H1 (cell line): ENCODE measurements at regions not wholly inside any gene's neighbourhood (a gene's known extent, or its start where the extent isn't known, plus 50 kb on each side); places are given as distances from the start of the nearest gene placed in this dataset.

Experiments used
- CTCF ChIA-PET: fragments of 300-600 bp; sonication (Branson Sonifier 250); formaldehyde crosslinking; loops from one replicate; lab custom pipeline; 2021; ENCODE audit not compliant: partially characterized antibody; lab: Charles Lee
- POLR2A ChIA-PET: fragments of 300-600 bp; sonication (Branson Sonifier 250); formaldehyde crosslinking; loops from one replicate; lab custom pipeline; 2021; ENCODE audit warnings: inconsistent platforms; ENCODE audit not compliant: partially characterized antibody; lab: Charles Lee
- DNase-seq, 2 experiments: peaks; one replicate each; pipeline versions ENCODE4 v3.0.0 to v3.0.0-alpha.2; 2010 to 2022; ENCODE audit warnings: low spot score in 2 of 2, low read depth in 1 of 2, mixed read lengths in 1 of 2
- FAIRE-seq: peaks from 2 replicates; lab custom pipeline; 2011; peaks lifted over from hg19 to GRCh38; lab: Jason Lieb, UNC
- H2AFZ ChIP-seq: 2 replicates; pipeline ENCODE4 v1.8.1; 2012; ENCODE audit warnings: low read length, inconsistent platforms
- H2AK5ac ChIP-seq: 2 replicates; pipeline ENCODE4 v1.6.1; 2013; ENCODE audit warnings: low read depth, low read length
- H2BK120ac ChIP-seq: replicated peaks from 2 replicates; pipeline ENCODE3; 2013; ENCODE audit warnings: low read depth, low read length, inconsistent platforms
- H2BK12ac ChIP-seq: 2 replicates; pipeline ENCODE4 v1.6.1; 2013; ENCODE audit warnings: low read depth, low read length
- H2BK15ac ChIP-seq: 2 replicates; pipeline ENCODE4 v1.6.1; 2013; ENCODE audit warnings: low read length
- H2BK20ac ChIP-seq: 2 replicates; pipeline ENCODE4 v1.6.1; 2013; ENCODE audit warnings: low read length
- H2BK5ac ChIP-seq: 2 replicates; pipeline ENCODE4 v1.6.1; 2013; ENCODE audit warnings: low read depth, low read length
- H3K14ac ChIP-seq: 2 replicates; pipeline ENCODE4 v1.6.1; 2013; ENCODE audit warnings: inconsistent platforms; ENCODE audit not compliant: insufficient read length
- H3K18ac ChIP-seq: 2 replicates; pipeline ENCODE4 v1.6.1; 2013; ENCODE audit warnings: low read length; ENCODE audit errors: extremely low read depth
- H3K23ac ChIP-seq: 2 replicates; pipeline ENCODE4 v1.6.1; 2013; ENCODE audit warnings: inconsistent platforms; ENCODE audit not compliant: insufficient read length
- H3K23me2 ChIP-seq: 2 replicates; pipeline ENCODE4 v1.6.1; 2013; ENCODE audit warnings: low read depth, low read length
- H3K27ac ChIP-seq: 2 replicates; pipeline ENCODE4 v1.6.1; 2011; ENCODE audit warnings: low read depth, low read length, inconsistent platforms
- H3K27me3 ChIP-seq, 4 experiments: replicated peaks in 1 of 4; 1 replicate in 1 of 4; 2 replicates in 3 of 4; pipeline versions ENCODE4 v1.6.1 to v1.8.1; 2011 to 2013; ENCODE audit warnings: low read length in 3 of 4, mild to moderate bottlenecking in 3 of 4, inconsistent platforms in 2 of 4, mixed read lengths in 2 of 4, moderate library complexity in 1 of 4; ENCODE audit not compliant: control insufficient read depth in 3 of 4, insufficient read depth in 3 of 4; ENCODE audit errors: extremely low read depth in 1 of 4
- H3K36me3 ChIP-seq, 4 experiments: 2 replicates each; pipeline versions ENCODE4 v1.6.1 to v1.8.1; 2011 to 2013; ENCODE audit warnings: mild to moderate bottlenecking in 4 of 4, low read length in 3 of 4, moderate library complexity in 2 of 4, control low read depth in 1 of 4, inconsistent platforms in 1 of 4; ENCODE audit not compliant: insufficient read depth in 4 of 4, control insufficient read depth in 2 of 4
- H3K4ac ChIP-seq: replicated peaks from 2 replicates; pipeline ENCODE3; 2013; ENCODE audit warnings: low read length, low read depth, mixed read lengths, inconsistent platforms; ENCODE audit not compliant: insufficient read length
- H3K4me1 ChIP-seq, 4 experiments: replicated peaks in 1 of 4; 1 replicate in 1 of 4; 2 replicates in 3 of 4; pipeline versions ENCODE4 v1.6.1 to v1.8.1; 2011 to 2013; ENCODE audit warnings: low read length in 3 of 4, inconsistent platforms in 2 of 4, mixed read lengths in 1 of 4; ENCODE audit not compliant: insufficient read depth in 4 of 4, control insufficient read depth in 3 of 4
- H3K4me2 ChIP-seq, 2 experiments: 2 replicates each; pipeline versions ENCODE4 v1.6.1 to v1.8.1; 2011 to 2013; ENCODE audit warnings: low read depth in 2 of 2, low read length in 2 of 2, control low read depth in 1 of 2, inconsistent platforms in 1 of 2, mild to moderate bottlenecking in 1 of 2; ENCODE audit not compliant: insufficient read depth in 1 of 2
- H3K4me3 ChIP-seq, 4 experiments: fragments of 200-600, 300-600 bp in 1 of 4; sonication (generic), shearing (Covaris generic), sonication (Bioruptor Twin) in 1 of 4; 2 replicates each; pipeline versions ENCODE4 v1.5.1 to v1.8.1; 2011 to 2016; ENCODE audit warnings: low read length in 4 of 4, low read depth in 3 of 4, control low read depth in 2 of 4, inconsistent platforms in 2 of 4, mild to moderate bottlenecking in 2 of 4, mixed read lengths in 1 of 4, moderate library complexity in 1 of 4; ENCODE audit not compliant: insufficient read depth in 2 of 4; ENCODE audit errors: extremely low read depth in 1 of 4
- H3K56ac ChIP-seq: replicated peaks from 2 replicates; pipeline ENCODE3; 2013; ENCODE audit warnings: low read depth, mild to moderate bottlenecking, mixed read lengths, low read length, inconsistent platforms; ENCODE audit not compliant: insufficient read length
- H3K79me1 ChIP-seq: 2 replicates; pipeline ENCODE4 v1.6.1; 2013; ENCODE audit warnings: low read depth, low read length, control low read depth
- H3K79me2 ChIP-seq, 2 experiments: 2 replicates each; pipeline versions ENCODE4 v1.6.1 to v1.8.1; 2012 to 2013; ENCODE audit warnings: low read length in 2 of 2, mild to moderate bottlenecking in 2 of 2, inconsistent platforms in 1 of 2; ENCODE audit not compliant: insufficient read depth in 2 of 2, control insufficient read depth in 1 of 2
- H3K9ac ChIP-seq, 4 experiments: replicated peaks in 1 of 4; 1 replicate in 1 of 4; 2 replicates in 3 of 4; pipeline versions ENCODE4 v1.6.1 to v1.8.1; 2011 to 2013; ENCODE audit warnings: low read depth in 3 of 4, low read length in 3 of 4, control low read depth in 2 of 4, mild to moderate bottlenecking in 2 of 4, moderate library complexity in 2 of 4, inconsistent platforms in 1 of 4; ENCODE audit errors: extremely low read depth in 1 of 4
- H3K9me3 ChIP-seq, 2 experiments: 2 replicates each; pipeline versions ENCODE4 v1.6.1 to v1.8.1; 2012 to 2013; ENCODE audit warnings: mild to moderate bottlenecking in 2 of 2, moderate library complexity in 2 of 2, control low read depth in 1 of 2, inconsistent platforms in 1 of 2, low read depth in 1 of 2, low read length in 1 of 2, mixed read lengths in 1 of 2; ENCODE audit not compliant: insufficient read depth in 2 of 2
- H4K20me1 ChIP-seq, 2 experiments: replicated peaks in 1 of 2; 2 replicates each; pipeline versions ENCODE3 to v1.8.1; 2011 to 2013; ENCODE audit warnings: inconsistent platforms in 2 of 2, low read length in 2 of 2, mild to moderate bottlenecking in 1 of 2; ENCODE audit not compliant: insufficient read depth in 2 of 2, control insufficient read depth in 1 of 2
- H4K5ac ChIP-seq: 2 replicates; pipeline ENCODE4 v1.6.1; 2013; ENCODE audit warnings: low read length, low read depth, mixed read lengths, inconsistent platforms; ENCODE audit not compliant: insufficient read length
- H4K8ac ChIP-seq: 2 replicates; pipeline ENCODE4 v1.8.0; 2013; ENCODE audit warnings: mild to moderate bottlenecking, moderate library complexity, low read length, inconsistent platforms; ENCODE audit not compliant: insufficient read depth; ENCODE audit errors: extremely low read depth
- H4K91ac ChIP-seq: replicated peaks from 2 replicates; pipeline ENCODE3; 2013; ENCODE audit warnings: low read length, mixed read lengths, inconsistent platforms; ENCODE audit not compliant: insufficient read length
- CEBPB ChIP-seq: IDR thresholded peaks from 2 replicates; pipeline ENCODE4 v1.6.1; 2012; ENCODE audit warnings: low read depth, low read length
- CTCF ChIP-seq, 3 experiments: IDR thresholded peaks; 1 replicate in 2 of 3; 2 replicates in 1 of 3; pipeline versions ENCODE4 v1.5.1 to v1.6.1; 2011; ENCODE audit warnings: low read length in 3 of 3, mild to moderate bottlenecking in 3 of 3, inconsistent platforms in 2 of 3, low read depth in 1 of 3, moderate library complexity in 1 of 3; ENCODE audit not compliant: insufficient read depth in 1 of 3; ENCODE audit errors: control extremely low read depth in 1 of 3
- NANOG ChIP-seq: IDR thresholded peaks from 2 replicates; pipeline ENCODE4 v1.6.1; 2011; ENCODE audit warnings: low read length, low read depth, mild to moderate bottlenecking, inconsistent platforms; ENCODE audit not compliant: insufficient read depth, poor library complexity, severe bottlenecking
- TAF7 ChIP-seq: optimal IDR thresholded peaks from 2 replicates; pipeline ENCODE3; 2011; ENCODE audit warnings: low read depth, mild to moderate bottlenecking, inconsistent platforms, low read length, moderate library complexity, borderline replicate concordance
- WGBS, 2 experiments: shearing (Covaris generic) in 1 of 2; methylation state at CpG; one replicate each; pipeline versions ENCODE4 v1.1.6 to v1.1.7; 2013 to 2015; ENCODE audit warnings: low lambda C conversion rate in 2 of 2, mixed read lengths in 2 of 2, inconsistent platforms in 1 of 2, low coverage in 1 of 2, missing lambda C conversion rate in 1 of 2; ENCODE audit not compliant: insufficient replicate concordance in 2 of 2, insufficient coverage in 1 of 2, insufficient read length in 1 of 2; ENCODE audit errors: extremely low coverage in 1 of 2, missing lambda C conversion rate in 1 of 2; 5-methylcytosine and 5-hydroxymethylcytosine counted together

GRCh38 chr10:62534031-62534430 is 159.9 kb downstream of the ZNF365 start:
- Histone ChIP-seq H2BK15ac (no peak overlapping the region), H3K9ac (no peak overlapping the region), H3K4ac (no peak overlapping the region), H3K56ac (no peak overlapping the region), H3K23ac (no peak overlapping the region), H3K4me3 (no peak overlapping the region), H3K79me2 (no peaks in the 10 kb centered on the region), H2BK12ac (no peak overlapping the region), H3K27me3 (no peaks in the 10 kb centered on the region), H4K5ac (no peak overlapping the region), H3K27ac (no peak overlapping the region), H2AFZ (no peak overlapping the region), H4K20me1 (no peaks in the 10 kb centered on the region), H3K18ac (no peak overlapping the region), H3K79me1 (no peaks in the 10 kb centered on the region), H2BK5ac (no peak overlapping the region), H2BK120ac (no peak overlapping the region), H3K36me3 (no peaks in the 10 kb centered on the region), H3K23me2 (no peaks in the 10 kb centered on the region), H2AK5ac (no peak overlapping the region), H2BK20ac (no peak overlapping the region), H3K9me3 (no peaks in the 10 kb centered on the region), H4K91ac (no peak overlapping the region), H3K14ac (no peak overlapping the region), H3K4me1 (peaks cover 0 to 5% (median 0%) of the 10 kb centered on the region in 4 experiments; a peak in 1 of 7 replicates), H4K8ac (no peak overlapping the region), H3K4me2 (no peak overlapping the region)
- FAIRE-seq (no peak), DNase-seq (no peak)
- no peak for TF ChIP-seq NANOG
- TF ChIP-seq CEBPB: no peak
- TF ChIP-seq CTCF (IDR thresholded peaks at IDR 0.05; ENCODE audit: control extremely low read depth in 1 of 3, insufficient read depth in 1 of 3, low read depth in 1 of 3, low read length in 3 of 3): no peak
- no peak for TF ChIP-seq TAF7
- WGBS, 2 experiments: 74% methylated on average over 2 of the region's 2 CpGs; no CpG with 5 or more reads in 1 of the 2 experiments
- POLR2A ChIA-PET: no interaction called here
- CTCF ChIA-PET: interaction anchor here (0.9 to 2.1 kb wide), 2 partner anchors 21 to 97 kb away, joined by 3 to 4 read pairs; no protein-coding TSS in a partner anchor
